HG03039 (cell line): ENCODE measurements at regions not wholly inside any gene's neighbourhood (a gene's known extent, or its start where the extent isn't known, plus 50 kb on each side); places are given as distances from the start of the nearest gene placed in this dataset.
"Not testable (repeated sequence)": the region's sequence is repeated elsewhere in the genome, so short reads cannot be mapped to it uniquely, and the experiment has no call there.

Experiments used
- ATAC-seq: cut with Tn5 transposase; IDR thresholded peaks from one replicate; pipeline ENCODE4 v1.9.1; 2021; ENCODE audit warnings: mild to moderate bottlenecking, moderate library complexity; ENCODE audit not compliant: unreplicated experiment

DNA sequence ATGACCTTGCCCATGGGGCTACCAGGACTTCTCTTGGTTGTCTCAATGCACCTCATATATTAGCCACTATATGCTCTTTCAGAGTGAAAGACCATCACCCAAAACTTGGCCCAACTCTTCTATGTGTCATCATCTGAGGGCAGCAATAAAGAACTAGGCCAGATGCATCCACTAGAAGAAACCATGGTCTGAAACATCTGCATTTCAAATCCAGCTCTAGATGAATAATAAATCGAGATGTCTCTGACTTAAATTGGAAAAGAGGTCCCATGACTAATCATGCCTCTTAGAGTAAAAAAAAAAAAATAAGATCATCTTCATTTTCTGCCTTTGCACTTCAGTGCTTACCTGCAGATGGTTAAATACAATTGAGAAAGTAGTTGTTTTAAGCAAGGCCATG, 397.6 kb upstream of the PITX2 start:
- ATAC-seq, result no peak

GRCh38 chr4:111020961-111021360, 398.1 kb upstream of the PITX2 start:
- no peak for ATAC-seq

GRCh38 chr4:111022758-111023157, 399.9 kb upstream of the PITX2 start:
- no peak for ATAC-seq

DNA sequence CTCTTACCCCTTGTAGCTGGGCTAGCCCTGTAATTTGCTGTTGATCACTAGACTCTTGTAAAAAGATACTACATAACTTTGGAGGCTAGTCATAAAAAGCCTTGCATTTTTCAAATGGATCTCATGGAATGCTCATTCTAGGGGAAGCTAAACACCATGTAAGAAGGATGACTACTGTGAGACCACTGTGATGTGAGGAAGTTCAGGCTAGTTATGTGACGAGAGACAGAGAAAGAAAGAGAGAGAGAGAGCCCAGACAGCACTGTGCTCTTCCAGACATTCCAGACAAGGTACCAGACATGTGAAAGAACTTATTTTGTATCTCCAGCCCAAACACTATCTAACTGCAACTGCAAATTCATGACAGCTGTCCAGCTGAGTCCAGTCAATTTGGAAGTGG, 404.6 kb upstream of the PITX2 start:
- ATAC-seq, result no peak

GRCh38 chr4:111028795-111029194, 405.9 kb upstream of the PITX2 start:
- no peak for ATAC-seq

DNA sequence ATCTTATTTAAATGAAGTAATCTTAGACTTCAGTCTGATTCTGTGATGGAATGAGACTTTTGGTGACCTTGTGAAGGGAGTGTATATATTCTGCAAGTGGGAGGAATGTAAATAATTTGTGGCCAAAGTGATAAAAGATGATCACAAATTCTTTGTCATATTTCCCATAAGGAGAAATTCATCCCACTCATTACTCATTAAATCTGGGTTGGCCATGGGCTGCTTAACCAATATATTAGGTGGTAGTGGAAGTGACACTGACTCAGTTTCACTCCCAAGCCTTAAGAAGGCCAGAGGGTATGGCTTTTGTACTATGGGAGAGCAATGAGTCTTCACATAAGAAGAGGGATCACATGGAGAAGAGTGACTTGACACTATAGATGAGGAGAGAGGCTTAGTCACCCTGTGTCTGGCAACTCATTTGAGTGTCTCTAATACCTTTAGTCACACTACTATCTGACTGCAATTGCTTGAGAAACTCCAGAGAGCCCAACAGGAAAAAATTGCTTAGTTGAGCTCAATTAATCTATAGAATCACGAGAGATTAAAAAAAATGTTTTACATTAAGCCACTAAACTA, 408.2 kb upstream of the PITX2 start:
- ATAC-seq, result no peak

GRCh38 chr4:111031596-111031995, 408.7 kb upstream of the PITX2 start:
- no peak for ATAC-seq

DNA sequence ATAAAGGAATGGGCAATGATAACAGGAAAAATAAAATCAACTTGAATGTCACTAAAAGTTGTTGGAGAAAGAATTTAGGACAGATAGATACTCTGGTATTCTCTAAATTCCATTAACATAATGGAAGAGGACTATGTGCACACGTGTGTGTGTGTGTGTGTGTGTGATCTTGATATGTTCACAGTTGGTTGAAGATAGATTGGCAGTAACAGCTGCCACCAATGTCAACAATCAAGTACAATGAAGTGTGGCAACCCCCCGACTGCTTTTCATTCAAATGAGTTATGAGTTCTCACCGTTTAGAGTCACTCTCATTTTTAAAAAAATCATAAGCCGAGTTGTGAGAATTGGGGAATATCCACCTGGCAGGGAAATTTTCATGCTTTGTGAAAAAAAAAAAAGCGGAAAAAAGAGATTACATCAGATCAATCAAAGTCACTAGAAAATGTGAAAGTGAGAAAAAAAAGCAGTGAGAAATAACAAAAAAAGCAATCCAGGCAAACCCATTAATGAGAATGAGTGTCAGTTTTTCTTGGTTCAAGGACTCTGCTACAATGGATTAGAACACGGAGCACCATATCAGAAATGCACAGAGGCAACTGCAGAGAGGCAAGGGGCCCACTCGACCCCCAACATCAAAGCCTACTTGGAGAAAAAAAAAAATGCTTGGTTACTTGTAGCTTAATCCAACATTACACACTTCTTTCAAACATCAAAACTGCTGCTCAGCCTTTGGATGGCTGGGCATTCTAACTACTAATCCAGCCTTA, 414.9 kb upstream of the PITX2 start:
- no peak for ATAC-seq

DNA sequence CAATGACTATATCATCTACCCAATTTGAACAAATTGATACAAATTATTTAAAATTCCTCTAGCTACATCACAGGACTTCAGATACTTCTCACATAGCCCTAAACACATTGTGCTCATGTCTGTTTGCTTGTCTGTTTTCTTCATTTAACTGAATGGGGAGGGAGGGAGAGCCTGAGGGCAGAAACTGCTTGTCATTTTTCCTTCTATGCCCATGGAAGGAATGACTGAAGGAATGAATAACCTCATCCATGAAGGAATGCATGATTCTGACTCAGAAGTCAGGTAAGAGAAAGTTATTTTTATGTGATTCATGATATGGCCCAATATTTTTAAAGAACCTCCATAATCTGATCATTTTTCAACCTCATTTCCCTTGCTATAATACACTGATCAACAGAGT, 418.0 kb upstream of the PITX2 start:
- ATAC-seq, result no peak

GRCh38 chr4:111043286-111043685, 420.4 kb upstream of the PITX2 start:
- no peak for ATAC-seq

DNA sequence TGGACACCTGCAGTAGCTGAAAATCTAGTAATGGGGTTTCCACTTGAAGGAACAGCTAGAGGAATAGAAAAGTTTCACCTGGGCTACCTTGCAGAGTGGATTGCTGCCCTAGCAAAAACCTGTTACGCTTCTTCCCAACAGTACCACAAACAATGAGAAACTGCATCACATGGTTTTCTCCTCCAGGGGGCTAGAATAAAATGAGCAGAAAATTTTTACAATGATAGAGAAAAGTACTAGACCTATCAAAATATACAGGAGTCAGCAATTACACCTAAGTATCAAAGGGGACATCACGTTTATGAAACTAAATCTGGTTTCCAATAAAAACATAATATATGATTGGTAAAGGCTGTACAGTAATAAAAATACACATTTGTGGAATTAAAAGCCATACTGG, 423.1 kb upstream of the PITX2 start:
- ATAC-seq, result no peak

DNA sequence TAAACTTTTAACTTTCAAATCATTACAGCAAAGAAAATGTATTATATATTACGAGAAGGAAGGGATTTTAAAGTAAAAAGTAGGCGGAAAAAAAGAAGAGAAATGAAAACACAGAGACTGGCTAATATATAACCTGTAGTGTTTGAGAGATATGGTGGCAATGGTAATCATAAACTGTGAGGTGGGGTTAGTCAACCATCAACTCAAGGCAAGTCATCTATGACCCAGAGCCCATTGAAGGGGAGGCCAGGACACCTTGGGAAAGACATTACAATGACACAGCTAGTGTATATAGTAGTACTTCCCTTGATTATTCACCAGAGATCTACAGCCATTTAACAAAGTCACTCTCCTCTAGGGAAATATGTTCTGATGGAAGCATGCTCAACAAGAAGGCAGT, 423.9 kb upstream of the PITX2 start:
- ATAC-seq, result no peak

DNA sequence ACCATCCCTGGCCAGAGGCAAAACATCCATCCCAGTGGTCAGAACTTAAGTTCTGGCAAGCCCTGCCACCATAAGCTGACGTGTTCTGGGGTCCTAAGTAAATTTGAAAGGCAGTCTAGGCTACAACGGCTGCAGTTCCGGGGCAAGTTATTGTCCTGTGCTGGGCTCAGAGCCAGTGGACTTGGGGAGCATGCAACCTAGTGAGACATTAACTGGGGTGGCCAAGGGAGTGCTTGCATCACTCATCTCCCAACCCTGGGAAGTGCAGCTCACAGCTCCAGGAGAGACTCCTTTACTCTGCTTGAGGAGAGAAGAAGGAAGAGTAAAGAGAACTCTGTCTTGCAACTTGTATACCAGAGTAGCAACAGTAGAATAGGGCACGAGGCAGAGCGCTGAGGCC, 425.4 kb upstream of the PITX2 start:
- ATAC-seq, result no peak

DNA sequence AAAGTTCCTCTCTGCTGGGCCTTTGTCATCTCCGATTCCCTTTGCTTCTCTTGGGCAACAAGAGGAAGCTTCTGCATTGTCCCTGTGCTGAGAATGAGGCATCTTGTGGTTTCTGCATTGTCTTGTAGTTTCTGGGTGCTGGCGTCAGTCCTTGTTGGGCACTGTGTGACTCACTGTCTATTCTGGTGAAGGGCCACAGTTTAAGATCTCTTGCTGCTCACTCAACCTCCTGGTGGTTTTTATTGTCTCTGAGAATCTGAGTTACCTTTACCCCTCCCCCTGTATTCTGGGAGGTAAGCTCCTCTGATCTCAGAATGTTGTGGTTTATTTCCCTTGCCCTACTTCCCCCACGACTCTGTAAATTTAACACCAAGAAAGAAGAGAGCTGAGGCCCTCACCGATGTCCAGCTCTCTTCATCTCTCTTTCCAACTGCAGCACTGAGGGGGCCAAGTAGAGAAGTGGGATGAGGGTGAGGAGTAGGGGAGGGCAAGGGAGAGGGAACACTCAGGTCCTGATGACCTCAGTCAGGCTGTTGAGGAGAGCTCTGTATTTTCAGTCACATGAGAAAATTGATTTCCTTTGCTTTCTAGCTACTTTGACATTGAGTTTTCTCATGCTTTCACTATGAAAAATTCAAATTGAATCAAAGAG, 441.6 kb upstream of the PITX2 start:
- no peak for ATAC-seq

GRCh38 chr4:111066001-111066400, 443.1 kb upstream of the PITX2 start:
- ATAC-seq, result no peak

DNA sequence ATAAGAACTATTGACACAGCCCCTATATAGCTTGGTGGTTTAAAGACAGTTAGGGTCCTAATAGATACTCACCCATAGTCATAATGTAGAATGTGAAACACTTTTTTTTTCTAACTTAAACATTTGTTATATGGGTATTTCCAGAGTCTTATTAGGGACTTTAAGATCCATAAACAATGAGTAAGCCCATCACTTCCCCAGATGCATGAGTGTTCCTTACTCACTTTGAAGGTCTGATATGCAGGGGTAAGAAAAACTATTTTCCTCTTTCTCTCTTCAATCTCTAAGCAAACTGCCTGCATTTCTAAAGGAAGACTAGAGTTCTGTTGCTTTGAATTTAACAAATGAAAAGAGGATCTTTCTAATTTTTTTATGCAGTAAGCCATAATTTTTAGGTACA, 443.6 kb upstream of the PITX2 start:
- ATAC-seq, result no peak

DNA sequence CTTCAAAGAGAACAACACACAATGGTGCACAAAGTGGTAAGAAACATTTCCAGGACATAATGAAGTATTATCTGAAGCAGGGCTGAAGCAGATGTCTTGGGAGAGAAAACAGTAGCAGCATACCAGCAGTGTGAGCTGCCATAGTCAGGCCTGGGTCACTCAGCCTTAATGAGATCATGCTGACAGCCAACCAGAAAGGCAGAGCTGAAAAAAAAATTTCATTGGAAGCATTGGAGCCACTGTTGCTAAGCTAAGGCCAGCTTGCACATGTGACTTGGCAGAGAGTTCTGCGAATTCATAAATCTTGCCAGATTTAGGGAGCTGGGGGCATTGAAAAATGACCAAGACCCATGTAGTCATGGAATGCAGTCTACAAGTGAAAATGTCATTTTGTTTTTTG, 444.0 kb upstream of the PITX2 start:
- ATAC-seq, result no peak

DNA sequence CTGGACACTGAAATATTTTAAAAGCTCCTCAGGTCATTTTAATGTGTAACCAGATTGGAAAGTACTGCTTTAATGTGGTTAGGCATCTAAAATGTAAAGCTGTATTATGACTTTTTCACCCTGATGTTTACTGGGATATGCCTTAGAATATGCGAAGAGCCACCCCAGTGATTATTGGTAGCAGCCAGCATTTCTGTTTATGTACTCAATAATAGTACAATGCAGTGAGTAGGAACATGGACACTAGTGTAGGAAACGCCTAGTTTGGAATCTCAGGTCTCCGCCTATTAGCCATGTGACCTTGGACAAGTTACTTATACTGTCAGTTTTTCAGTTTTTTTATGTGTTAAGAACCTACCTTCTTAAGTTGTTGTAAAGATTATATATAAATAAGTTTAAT, 446.0 kb upstream of the PITX2 start:
- ATAC-seq, result no peak

- no peak for ATAC-seq
These were observed 447.5 kb upstream of the PITX2 start for GRCh38 chr4:111070390-111070789.

- ATAC-seq, result no peak
These were observed 451.7 kb upstream of the PITX2 start for GRCh38 chr4:111074523-111075114.

- ATAC-seq, result not testable (repeated sequence)
These were observed 453.4 kb upstream of the PITX2 start for GRCh38 chr4:111076299-111076698.

GRCh38 chr4:111108153-111108552, 485.3 kb upstream of the PITX2 start:
- ATAC-seq, result no peak
